Heart left ventricle (tissue), 13 donors: ENCODE measurements at regions not wholly inside any gene's neighbourhood (a gene's known extent, or its start where the extent isn't known, plus 50 kb on each side); places are given as distances from the start of the nearest gene placed in this dataset.

ENCODE experiments used
- POLR2A ChIP-seq, 2 donors: fragments of 450-650 bp; IDR thresholded peaks; one replicate each; pipeline ENCODE4 v1.6.1; 2017; ENCODE audit warnings: antibody characterized with exemption in 2 of 2, mild to moderate bottlenecking in 2 of 2, moderate library complexity in 2 of 2
- TF ChIP-seq, protein P1 (sequence below), 12 donors: fragments of 200-600 bp; sonication (generic) in 4 of 12; IDR thresholded peaks; one replicate each; pipeline versions ENCODE4 v1.5.0 to v1.8.0; 2018 to 2022; ENCODE audit warnings: antibody characterized with exemption in 12 of 12, mild to moderate bottlenecking in 5 of 12
- donor health status: ischemic (EF 13 %, LVEDD 7.1; RV severe dilation, severe dysfunction).
- donor health status: DM: no; HTN: yes; CAD: no.
- donor health status: DM: no; HTN: no; CAD: no.
- donor health status: ischemic (EF 25% LVEDD 6.9; RV normal size, moderate dysfunction).
- donor health status: ischemic (EF 25% LVEDD 5.7; RV mildly dilated, moderate dysfunction).
- donor health status: ischemic (EF 35%, LVEDD 5.7; RV mildly dilated, moderate dysfunction).
- donor health status: nonischemic (EF 11% LVEDD 7.7; RV severe dilation, severe dysfunction).
- donor health status: DM: yes; HTN: yes; CAD: no.
- donor health status: PGD.
- donor health status: ischemic (EF 29% LVEDD 5.4; RV normal size, mild dysfunction).
- donor health status: nonischemic (EF 23%, LVEDD 6.1; RV moderate dilation, normal function).

DNA sequence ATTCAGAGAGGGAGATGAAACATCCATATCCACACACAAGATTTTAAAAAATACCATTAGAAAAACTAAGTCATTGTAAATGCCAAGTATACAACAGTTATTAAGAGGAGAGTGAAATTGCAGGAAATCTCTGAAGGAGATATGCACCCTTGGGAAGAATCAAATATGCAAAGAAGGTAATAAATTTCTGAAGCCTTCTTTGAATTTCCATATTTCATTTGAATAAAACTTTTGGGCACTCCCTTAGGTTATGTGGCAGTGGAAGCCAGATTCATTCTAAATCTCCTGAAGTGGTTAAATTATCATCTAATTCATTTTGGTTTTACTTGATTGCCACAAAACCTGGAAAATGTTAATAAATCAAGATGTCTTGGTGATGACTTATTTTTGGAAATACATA, 138.9 kb upstream of the CLEC14A start:
- no peak for TF ChIP-seq POLR2A (IDR thresholded peaks at IDR 0.05)
- TF ChIP-seq, protein P1, sequence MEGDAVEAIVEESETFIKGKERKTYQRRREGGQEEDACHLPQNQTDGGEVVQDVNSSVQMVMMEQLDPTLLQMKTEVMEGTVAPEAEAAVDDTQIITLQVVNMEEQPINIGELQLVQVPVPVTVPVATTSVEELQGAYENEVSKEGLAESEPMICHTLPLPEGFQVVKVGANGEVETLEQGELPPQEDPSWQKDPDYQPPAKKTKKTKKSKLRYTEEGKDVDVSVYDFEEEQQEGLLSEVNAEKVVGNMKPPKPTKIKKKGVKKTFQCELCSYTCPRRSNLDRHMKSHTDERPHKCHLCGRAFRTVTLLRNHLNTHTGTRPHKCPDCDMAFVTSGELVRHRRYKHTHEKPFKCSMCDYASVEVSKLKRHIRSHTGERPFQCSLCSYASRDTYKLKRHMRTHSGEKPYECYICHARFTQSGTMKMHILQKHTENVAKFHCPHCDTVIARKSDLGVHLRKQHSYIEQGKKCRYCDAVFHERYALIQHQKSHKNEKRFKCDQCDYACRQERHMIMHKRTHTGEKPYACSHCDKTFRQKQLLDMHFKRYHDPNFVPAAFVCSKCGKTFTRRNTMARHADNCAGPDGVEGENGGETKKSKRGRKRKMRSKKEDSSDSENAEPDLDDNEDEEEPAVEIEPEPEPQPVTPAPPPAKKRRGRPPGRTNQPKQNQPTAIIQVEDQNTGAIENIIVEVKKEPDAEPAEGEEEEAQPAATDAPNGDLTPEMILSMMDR (IDR thresholded peaks at IDR 0.05), result no peak
